Esophagus (tissue), 2 donors: ENCODE measurements at regions not wholly inside any gene's neighbourhood (a gene's known extent, or its start where the extent isn't known, plus 50 kb on each side); places are given as distances from the start of the nearest gene placed in this dataset.

Source experiments
- H3K27ac ChIP-seq, 2 donors: one replicate each; pipeline ENCODE4 v1.5.1; 2013; ENCODE audit warnings: low read depth in 2 of 2, mild to moderate bottlenecking in 2 of 2, inconsistent platforms in 1 of 2, low read length in 1 of 2, moderate library complexity in 1 of 2
- H3K27me3 ChIP-seq, 2 donors: one replicate each; pipeline ENCODE4 v1.6.1; 2013; ENCODE audit warnings: low read length in 2 of 2, control low read depth in 1 of 2, mild to moderate bottlenecking in 1 of 2; ENCODE audit not compliant: insufficient read depth in 2 of 2, control insufficient read depth in 1 of 2
- H3K36me3 ChIP-seq, 2 donors: one replicate each; pipeline ENCODE4 v1.6.1; 2013; ENCODE audit warnings: low read length in 1 of 2; ENCODE audit not compliant: control insufficient read depth in 2 of 2, insufficient read depth in 2 of 2
- H3K4me1 ChIP-seq, 2 donors: one replicate each; pipeline ENCODE4 v1.6.1; 2013; ENCODE audit warnings: low read length in 1 of 2; ENCODE audit not compliant: control insufficient read depth in 2 of 2, insufficient read depth in 2 of 2
- H3K4me3 ChIP-seq, 2 donors: one replicate each; pipeline ENCODE4 v1.5.1; 2013; ENCODE audit warnings: low read length in 2 of 2, mild to moderate bottlenecking in 2 of 2, low read depth in 1 of 2, moderate library complexity in 1 of 2
- H3K9me3 ChIP-seq, 2 donors: one replicate each; pipeline ENCODE4 v1.6.1; 2013; ENCODE audit warnings: mild to moderate bottlenecking in 2 of 2, low read depth in 1 of 2, low read length in 1 of 2, moderate library complexity in 1 of 2; ENCODE audit not compliant: control insufficient read depth in 2 of 2, insufficient read depth in 1 of 2
- WGBS, 2 donors: extraction: QIAGEN DNeasy Blood & Tissue Kit; methylation state at CpG; one replicate each; pipeline ENCODE4 v1.1.7; 2013; 5-methylcytosine and 5-hydroxymethylcytosine counted together
- donor health status: healthy with polysubstance abuse.
- donor health status: Bipolar disorder and iron deficiency.

DNA sequence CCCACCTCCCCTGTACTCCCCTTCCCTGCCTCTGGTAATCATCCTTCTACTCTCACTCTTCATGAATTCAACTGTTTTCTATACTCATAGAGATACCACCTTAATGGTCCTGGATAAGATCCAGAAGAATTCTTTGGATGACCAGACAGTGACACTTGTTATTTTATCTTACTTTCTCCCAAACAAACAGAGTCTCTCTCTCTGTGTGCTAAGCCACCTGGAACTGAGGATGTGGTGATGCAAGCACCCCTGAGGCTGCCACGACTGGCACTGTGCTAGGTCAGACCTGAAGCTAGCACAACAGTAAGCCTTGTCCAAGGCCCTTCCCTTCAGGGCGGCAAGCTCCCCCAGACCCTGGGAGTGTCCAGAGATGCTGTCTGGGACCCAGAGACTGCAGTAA is 250.2 kb downstream of the C12orf50 start:
- WGBS, 2 donors, result 76 to 85% methylated on average over 2 of the region's 2 CpGs
- Histone ChIP-seq H3K4me3 (no peak overlapping the region), H3K36me3 (no peaks in the 10 kb centered on the region), H3K4me1 (no peaks in the 10 kb centered on the region), H3K27me3 (no peaks in the 10 kb centered on the region), H3K9me3 (no peaks in the 10 kb centered on the region), H3K27ac (no peak overlapping the region)

DNA sequence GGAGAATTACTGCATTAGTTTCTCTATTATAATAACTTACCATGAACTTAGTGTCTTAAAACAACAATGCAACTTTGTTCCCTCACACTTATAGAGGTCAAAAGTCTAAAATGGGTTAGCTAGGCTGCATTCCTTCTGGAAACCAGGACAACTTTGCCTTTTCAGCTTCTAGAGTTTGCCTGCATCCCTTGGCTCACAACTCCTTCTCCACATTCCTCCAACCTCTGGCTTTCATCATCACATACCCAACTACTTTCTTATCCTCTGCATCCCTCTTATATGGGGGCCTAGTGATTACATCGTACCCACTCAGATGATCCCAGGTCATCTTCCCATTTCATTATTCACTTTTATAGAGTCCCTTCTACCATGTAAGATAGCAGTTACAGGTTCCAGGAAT is 251.1 kb downstream of the C12orf50 start:
- Histone ChIP-seq H3K9me3 (no peaks in the 10 kb centered on the region), H3K4me3 (no peak overlapping the region), H3K4me1 (no peaks in the 10 kb centered on the region), H3K27ac (no peak overlapping the region), H3K36me3 (no peaks in the 10 kb centered on the region), H3K27me3 (no peaks in the 10 kb centered on the region)
- WGBS, 2 donors, result 76 to 85% methylated on average over 1 of the region's 1 CpG

DNA sequence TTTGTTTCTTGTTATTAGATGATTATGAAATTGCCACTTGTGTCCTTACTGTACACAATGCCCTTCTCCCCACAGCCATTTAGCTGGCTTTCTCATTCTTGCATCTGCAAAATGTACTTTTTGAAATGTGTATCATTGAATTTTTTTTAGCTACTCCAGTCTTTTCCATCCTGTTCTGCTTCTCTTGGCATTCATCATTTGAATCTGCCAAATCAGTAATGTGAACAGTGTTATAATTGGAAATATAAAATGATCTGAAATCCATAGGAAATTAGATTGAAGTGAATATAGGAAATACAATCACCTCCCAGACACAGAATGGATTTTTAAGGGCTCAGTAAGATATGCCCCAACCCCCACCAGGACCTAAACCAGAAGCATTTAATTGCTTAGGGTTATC is 253.4 kb downstream of the C12orf50 start:
- Histone ChIP-seq H3K27me3 (no peaks in the 10 kb centered on the region), H3K27ac (no peak overlapping the region), H3K9me3 (no peaks in the 10 kb centered on the region), H3K36me3 (no peaks in the 10 kb centered on the region), H3K4me1 (no peaks in the 10 kb centered on the region), H3K4me3 (no peak overlapping the region)

DNA sequence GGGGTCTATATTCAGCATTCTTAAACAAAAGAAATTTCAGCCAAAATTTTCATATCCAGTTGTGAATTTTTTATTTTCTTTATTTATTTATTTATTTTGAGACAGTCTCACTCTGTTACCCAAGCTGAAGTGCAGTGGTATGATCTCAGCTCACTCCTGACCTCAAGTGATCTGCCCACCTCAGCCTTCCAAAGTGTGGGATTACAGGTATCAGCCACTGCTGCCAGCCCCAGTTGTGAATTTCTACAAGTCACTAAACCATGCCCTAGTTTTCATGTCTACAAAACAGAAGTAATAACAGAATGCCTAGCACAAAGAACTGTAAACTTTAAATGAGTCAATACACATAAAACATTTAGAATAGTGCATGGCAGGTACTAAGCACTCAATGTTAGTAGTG is 254.2 kb downstream of the C12orf50 start:
- Histone ChIP-seq H3K27me3 (no peaks in the 10 kb centered on the region), H3K36me3 (no peaks in the 10 kb centered on the region), H3K4me3 (no peak overlapping the region), H3K4me1 (no peaks in the 10 kb centered on the region), H3K9me3 (no peaks in the 10 kb centered on the region), H3K27ac (no peak overlapping the region)

DNA sequence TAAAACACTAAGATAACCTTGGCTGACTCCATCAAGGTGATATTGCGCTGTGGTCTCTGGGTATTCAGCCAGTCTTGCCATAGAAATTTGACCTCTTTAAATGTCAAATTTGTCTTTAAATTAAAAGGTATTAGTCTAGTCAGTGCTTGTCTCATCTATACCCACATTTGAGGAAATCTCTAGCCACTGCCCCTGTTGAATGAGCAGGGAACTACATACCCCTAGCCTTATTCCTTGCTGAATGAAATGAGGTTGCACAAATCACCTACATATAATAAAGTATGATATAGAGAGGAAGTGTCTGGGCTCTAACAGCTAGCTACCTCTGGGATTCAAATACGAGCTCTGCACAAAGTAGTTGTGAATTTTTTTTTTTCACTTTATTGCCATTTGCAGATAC is 256.8 kb downstream of the C12orf50 start:
- 85 to 89% methylated on average over 2 of the region's 2 CpGs for WGBS, 2 donors

DNA sequence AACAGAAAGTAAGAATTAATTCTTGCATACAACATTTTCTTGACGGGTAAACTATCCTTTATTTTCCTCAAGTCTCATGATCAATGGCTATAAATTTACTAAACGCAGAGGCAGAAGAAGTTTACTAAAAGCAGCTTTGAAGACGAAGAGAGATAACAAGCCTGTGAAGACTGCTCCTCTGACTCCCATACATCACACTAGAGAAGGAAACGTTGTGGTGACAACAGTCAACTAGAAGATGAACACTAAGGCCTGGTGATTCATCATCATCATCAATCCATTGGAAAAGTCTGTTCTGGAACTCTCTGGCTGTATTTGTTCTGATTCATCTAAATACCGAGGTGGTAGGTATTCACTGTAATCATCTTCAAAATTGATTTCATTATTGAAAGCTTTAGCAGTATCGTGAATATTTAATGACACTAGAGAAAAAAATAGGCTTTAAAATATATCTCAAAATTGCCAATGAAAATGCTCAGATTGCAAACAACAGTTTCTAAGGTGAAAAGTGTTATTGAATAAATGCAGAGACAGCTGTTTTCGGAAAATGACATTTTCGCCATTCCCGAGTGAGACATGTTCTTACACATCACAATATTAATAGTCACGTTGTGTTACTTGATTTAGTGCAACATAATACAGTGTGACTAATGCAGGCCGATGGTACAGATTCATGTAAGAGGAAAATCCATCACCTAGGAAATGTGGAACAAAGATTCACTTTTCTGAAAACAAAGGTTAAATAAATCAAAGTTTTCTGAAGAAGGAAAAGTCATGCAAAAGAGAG is 260.5 kb downstream of the C12orf50 start:
- H3K36me3 ChIP-seq, result no peaks in the 10 kb centered on the region
- no peaks in the 10 kb centered on the region for H3K4me1 ChIP-seq
- H3K4me3 ChIP-seq, result no peak overlapping the region
- H3K27ac ChIP-seq, result no peak overlapping the region
- WGBS, 2 donors, result 70 to 73% methylated on average over 11 of the region's 11 CpGs
- no peaks in the 10 kb centered on the region for H3K9me3 ChIP-seq
- no peaks in the 10 kb centered on the region for H3K27me3 ChIP-seq

More for the DNA sequence above, 256.8 kb downstream of the C12orf50 start:
- Histone ChIP-seq H3K27me3 (no peaks in the 10 kb centered on the region), H3K9me3 (no peaks in the 10 kb centered on the region), H3K4me3 (no peak overlapping the region), H3K4me1 (no peaks in the 10 kb centered on the region), H3K27ac (no peak overlapping the region), H3K36me3 (no peaks in the 10 kb centered on the region)

DNA sequence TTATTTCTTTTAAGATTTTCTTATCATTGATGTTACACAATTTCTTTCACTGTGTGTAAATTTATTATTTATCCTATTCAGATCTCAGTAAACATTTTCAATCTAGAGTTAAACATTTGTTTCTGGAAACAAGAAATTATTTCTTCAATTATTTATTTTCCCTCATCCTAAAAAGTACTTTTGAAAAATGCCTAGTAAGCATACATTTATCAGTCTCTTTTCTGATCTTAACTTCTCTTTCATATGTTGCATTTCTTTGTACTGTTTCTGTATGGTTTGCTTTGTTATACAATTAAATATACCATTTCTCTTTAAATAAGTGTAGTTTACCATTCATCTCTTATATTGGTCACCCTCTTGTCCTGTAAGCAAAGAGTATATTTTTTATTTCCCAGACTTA is 263.2 kb downstream of the C12orf50 start:
- Histone ChIP-seq H3K9me3 (no peaks in the 10 kb centered on the region), H3K36me3 (no peaks in the 10 kb centered on the region), H3K27me3 (no peaks in the 10 kb centered on the region), H3K4me3 (no peak overlapping the region), H3K4me1 (no peaks in the 10 kb centered on the region), H3K27ac (no peak overlapping the region)

DNA sequence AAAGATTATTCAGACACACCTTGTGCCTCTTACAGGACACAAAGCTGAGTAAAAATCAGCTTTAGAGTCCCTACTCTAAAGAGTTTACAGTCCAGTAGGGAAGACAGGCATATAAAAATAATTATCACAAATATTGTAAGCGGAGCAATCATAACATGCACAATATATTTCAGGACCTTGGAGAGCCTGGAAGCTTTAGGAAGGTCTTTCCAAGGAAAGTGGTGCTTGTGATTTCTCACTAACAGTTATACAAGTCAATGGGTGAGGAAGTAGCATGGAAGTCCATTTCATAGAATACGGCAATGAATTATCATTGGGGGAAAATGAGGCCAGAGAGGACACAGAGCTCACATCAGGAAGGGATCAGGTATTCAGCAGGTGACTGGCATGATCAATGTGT is 268.3 kb downstream of the C12orf50 start:
- no peaks in the 10 kb centered on the region for H3K4me1 ChIP-seq
- no peak overlapping the region for H3K4me3 ChIP-seq
- no peaks in the 10 kb centered on the region for H3K27me3 ChIP-seq
- WGBS, 2 donors, result 70 to 83% methylated on average over 2 of the region's 2 CpGs
- no peak overlapping the region for H3K27ac ChIP-seq
- no peaks in the 10 kb centered on the region for H3K36me3 ChIP-seq
- H3K9me3 ChIP-seq, result no peaks in the 10 kb centered on the region

DNA sequence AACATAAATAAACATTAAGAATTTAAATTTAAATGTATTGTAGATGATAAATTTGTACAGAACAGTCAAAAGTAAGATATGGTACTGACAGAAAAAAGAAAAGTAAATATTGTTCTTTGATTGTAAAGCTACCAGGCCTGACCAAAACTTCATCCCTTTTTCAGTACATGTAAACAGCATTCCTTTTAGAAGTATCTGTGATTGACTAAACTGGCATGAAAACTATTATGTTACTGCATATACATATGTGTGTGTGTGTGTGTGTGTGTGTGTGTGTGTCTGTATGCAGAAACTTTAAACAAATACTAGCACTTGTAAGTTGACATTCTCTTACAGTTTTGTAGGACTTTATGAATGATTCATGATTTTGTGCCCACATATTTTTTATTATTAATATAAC is 270.9 kb downstream of the C12orf50 start:
- no peak overlapping the region for H3K4me3 ChIP-seq
- H3K27me3 ChIP-seq, result no peaks in the 10 kb centered on the region
- H3K9me3 ChIP-seq, result no peaks in the 10 kb centered on the region
- H3K4me1 ChIP-seq, result no peaks in the 10 kb centered on the region
- H3K36me3 ChIP-seq, result no peaks in the 10 kb centered on the region
- no peak overlapping the region for H3K27ac ChIP-seq

DNA sequence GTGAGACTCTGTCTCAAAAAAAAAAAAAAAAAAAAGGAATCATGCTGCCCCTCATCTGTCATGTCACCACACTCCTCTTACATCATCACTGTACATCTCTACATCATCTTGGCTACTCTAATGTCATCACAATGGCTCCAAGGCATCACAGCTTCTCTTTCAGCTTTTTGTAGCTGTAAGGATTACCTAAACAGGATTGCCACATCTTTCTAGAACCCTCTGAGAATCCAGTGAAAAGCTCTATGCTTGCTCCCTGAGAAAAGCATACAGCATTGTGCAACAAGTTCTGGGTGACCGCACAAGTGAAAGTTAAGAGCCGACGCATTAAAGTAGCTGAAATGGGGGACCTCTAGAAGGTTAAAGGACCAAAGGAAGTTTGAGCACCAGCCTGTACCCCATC is 272.5 kb downstream of the C12orf50 start:
- Histone ChIP-seq H3K36me3 (no peaks in the 10 kb centered on the region), H3K4me3 (no peak overlapping the region), H3K27me3 (no peaks in the 10 kb centered on the region), H3K4me1 (no peaks in the 10 kb centered on the region), H3K27ac (no peak overlapping the region), H3K9me3 (no peaks in the 10 kb centered on the region)
- 95 to 99% methylated on average over 3 of the region's 3 CpGs for WGBS, 2 donors
